Caco-2 (cell line): ENCODE measurements at regions not wholly inside any gene's neighbourhood (a gene's known extent, or its start where the extent isn't known, plus 50 kb on each side); places are given as distances from the start of the nearest gene placed in this dataset.

Source experiments
- BruUV-seq: library from RNA; stranded (reverse); fragments of 400-500 nt; replicated peaks from 2 replicates; lab custom pipeline; 2021; lab: Mats Ljungman, UMichigan
- CTCF ChIA-PET: fragments of 300-600 bp; sonication (Branson Sonifier 250); formaldehyde crosslinking; loops from one replicate; lab custom pipeline; 2022; ENCODE audit warnings: antibody characterized with exemption; lab: Charles Lee
- POLR2A ChIA-PET: fragments of 300-600 bp; sonication (Branson Sonifier 250); formaldehyde crosslinking; loops from one replicate; lab custom pipeline; 2022; ENCODE audit warnings: antibody characterized with exemption; lab: Charles Lee
- DNase-seq, 2 experiments: peaks; one replicate each; pipeline versions ENCODE4 v3.0.0 to v3.0.0-alpha.2; 2020 to 2022
- H3K27me3 ChIP-seq: replicated peaks from 2 replicates; pipeline ENCODE4 v1.6.0; 2011; ENCODE audit warnings: low read length; ENCODE audit not compliant: control insufficient read depth, insufficient read depth
- H3K36me3 ChIP-seq: 2 replicates; pipeline ENCODE4 v1.5.1; 2011; ENCODE audit warnings: low read length; ENCODE audit not compliant: control insufficient read depth, insufficient read depth
- H3K4me1 ChIP-seq: fragments of 250-450 bp; sonication (Bioruptor Pico); 2 replicates; pipeline ENCODE4 v1.5.1; 2020; ENCODE audit warnings: mild to moderate bottlenecking
- H3K4me3 ChIP-seq: 2 replicates; pipeline ENCODE4 v1.5.1; 2011; ENCODE audit warnings: low read depth, mild to moderate bottlenecking, control low read depth, low read length
- H3K9me3 ChIP-seq: fragments of 250-450 bp; sonication (Bioruptor Pico); 2 replicates; pipeline ENCODE4 v1.5.1; 2020; ENCODE audit warnings: mild to moderate bottlenecking, moderate library complexity
- H3K27ac Mint-ChIP-seq: one replicate; pipeline ENCODE4 v1.8.0; 2022; ENCODE audit warnings: mixed read lengths; ENCODE audit not compliant: unreplicated experiment
- H3K27me3 Mint-ChIP-seq: one replicate; pipeline ENCODE4 v1.8.0; 2022; ENCODE audit warnings: mixed read lengths; ENCODE audit not compliant: insufficient read depth, unreplicated experiment
- H3K36me3 Mint-ChIP-seq: one replicate; pipeline ENCODE4 v1.8.0; 2022; ENCODE audit warnings: mild to moderate bottlenecking, mixed read lengths; ENCODE audit not compliant: insufficient read depth, unreplicated experiment
- H3K4me1 Mint-ChIP-seq: one replicate; pipeline ENCODE4 v1.8.0; 2022; ENCODE audit warnings: low read depth, mixed read lengths; ENCODE audit not compliant: unreplicated experiment
- H3K4me3 Mint-ChIP-seq: one replicate; pipeline ENCODE4 v1.8.0; 2022; ENCODE audit warnings: mild to moderate bottlenecking, moderate library complexity, mixed read lengths; ENCODE audit not compliant: unreplicated experiment
- H3K9me3 Mint-ChIP-seq: one replicate; pipeline ENCODE4 v1.8.0; 2022; ENCODE audit warnings: mixed read lengths; ENCODE audit not compliant: unreplicated experiment
- CTCF ChIP-seq, 2 experiments: fragments of 200-600 bp in 1 of 2; IDR thresholded peaks; 1 replicate in 1 of 2; 2 replicates in 1 of 2; pipeline versions ENCODE4 v1.5.1 to v1.8.0; 2011 to 2022; ENCODE audit warnings: antibody characterized with exemption in 1 of 2, control low read depth in 1 of 2, inconsistent platforms in 1 of 2, low read depth in 1 of 2, low read length in 1 of 2, mild to moderate bottlenecking in 1 of 2, moderate library complexity in 1 of 2; ENCODE audit not compliant: insufficient read depth in 1 of 2, severe bottlenecking in 1 of 2, unreplicated experiment in 1 of 2
- intact Hi-C: fragments of 100-400 bp; cut with micrococcal nuclease; formaldehyde crosslinking; loops from one replicate; pipeline ENCODE4 v1.10.0; 2022; ENCODE audit not compliant: unreplicated experiment

GRCh38 chr12:90262251-90262650, 553.6 kb upstream of the ATP2B1 start:
- Histone ChIP-seq H3K9me3 (no peaks in the 10 kb centered on the region), H3K36me3 (no peaks in the 10 kb centered on the region), H3K4me3 (no peak overlapping the region), H3K27me3 (no peaks in the 10 kb centered on the region), H3K4me1 (peaks cover 10% of the 10 kb centered on the region)
- Mint-ChIP-seq H3K36me3 (no peaks in the 10 kb centered on the region), H3K4me3 (no peak overlapping the region), H3K9me3 (no peaks in the 10 kb centered on the region), H3K27me3 (no peaks in the 10 kb centered on the region), H3K4me1 (peaks cover 25% of the 10 kb centered on the region), H3K27ac (no peak overlapping the region)
- POLR2A ChIA-PET = no interaction called here
- no peak for TF ChIP-seq CTCF (IDR thresholded peaks at IDR 0.05; ENCODE audit: insufficient read depth in 1 of 2, low read depth in 1 of 2, low read length in 1 of 2, severe bottlenecking in 1 of 2, unreplicated experiment in 1 of 2)
- DNase-seq = no peak
- CTCF ChIA-PET = no interaction called here
- intact Hi-C loops = loop anchor here (5.0 to 10.0 kb wide), 2 partner anchors 135 to 437 kb away; no protein-coding TSS in a partner anchor
- BruUV-seq = no TSS peak

GRCh38 chr12:90261283-90261682, 552.6 kb upstream of the ATP2B1 start:
- Histone ChIP-seq H3K27me3 (no peaks in the 10 kb centered on the region), H3K4me1 (peaks cover 10% of the 10 kb centered on the region), H3K36me3 (no peaks in the 10 kb centered on the region), H3K4me3 (no peak overlapping the region), H3K9me3 (no peaks in the 10 kb centered on the region)
- H3K9me3 Mint-ChIP-seq = no peaks in the 10 kb centered on the region
- CTCF ChIA-PET = no interaction called here
- H3K27me3 Mint-ChIP-seq = no peaks in the 10 kb centered on the region
- H3K4me1 Mint-ChIP-seq = peaks cover 25% of the 10 kb centered on the region
- DNase-seq = no peak
- intact Hi-C loops = loop anchor here (5.0 to 10.0 kb wide), 2 partner anchors 134 to 436 kb away; no protein-coding TSS in a partner anchor
- BruUV-seq = no TSS peak
- H3K27ac Mint-ChIP-seq = no peak overlapping the region
- POLR2A ChIA-PET = no interaction called here
- no peak overlapping the region for H3K4me3 Mint-ChIP-seq
- TF ChIP-seq CTCF (IDR thresholded peaks at IDR 0.05; ENCODE audit: insufficient read depth in 1 of 2, low read depth in 1 of 2, low read length in 1 of 2, severe bottlenecking in 1 of 2, unreplicated experiment in 1 of 2) = no peak
- no peaks in the 10 kb centered on the region for H3K36me3 Mint-ChIP-seq

- peaks cover 25% of the 10 kb centered on the region for H3K4me1 Mint-ChIP-seq
- H3K9me3 ChIP-seq = no peaks in the 10 kb centered on the region
- ChIA-PET CTCF (no interaction called here), POLR2A (no interaction called here)
- H3K27me3 Mint-ChIP-seq = no peaks in the 10 kb centered on the region
- no peaks in the 10 kb centered on the region for H3K36me3 ChIP-seq
- TF ChIP-seq CTCF (IDR thresholded peaks at IDR 0.05; ENCODE audit: insufficient read depth in 1 of 2, low read depth in 1 of 2, low read length in 1 of 2, severe bottlenecking in 1 of 2, unreplicated experiment in 1 of 2) = no peak
- H3K36me3 Mint-ChIP-seq = no peaks in the 10 kb centered on the region
- intact Hi-C loops = loop anchor here (5.0 to 10.0 kb wide), 2 partner anchors 133 to 435 kb away; no protein-coding TSS in a partner anchor
- H3K27me3 ChIP-seq = no peaks in the 10 kb centered on the region
- H3K4me1 ChIP-seq = peaks cover 10% of the 10 kb centered on the region
- H3K9me3 Mint-ChIP-seq = no peaks in the 10 kb centered on the region
- no peak overlapping the region for H3K4me3 ChIP-seq
- no peak overlapping the region for H3K27ac Mint-ChIP-seq
- DNase-seq = no peak
- BruUV-seq = no TSS peak
- H3K4me3 Mint-ChIP-seq = no peak overlapping the region
Measured at GRCh38 chr12:90260136-90260535, 551.5 kb upstream of the ATP2B1 start.
